Endothelial cell of umbilical vein (primary cell): ENCODE measurements at regions not wholly inside any gene's neighbourhood (a gene's known extent, or its start where the extent isn't known, plus 50 kb on each side); places are given as distances from the start of the nearest gene placed in this dataset.

Experiments
- BruUV-seq: library from RNA; stranded (reverse); fragments of 400-500 nt; replicated peaks from 2 replicates; lab custom pipeline; 2021; lab: Mats Ljungman, UMichigan
- CTCF ChIA-PET: fragments of 300-600, 350-600 bp; sonication (Branson Sonifier 250); formaldehyde crosslinking; loops from one replicate; lab custom pipeline; 2021; ENCODE audit warnings: antibody characterized with exemption, inconsistent platforms; lab: Charles Lee
- POLR2A ChIA-PET: fragments of 300-600, 350-600 bp; sonication (Branson Sonifier 250); formaldehyde crosslinking; loops from one replicate; lab custom pipeline; 2021; ENCODE audit warnings: antibody characterized with exemption, inconsistent platforms; lab: Charles Lee
- DNase-seq: peaks from one replicate; pipeline ENCODE4 v3.0.0-alpha.2; 2011; ENCODE audit warnings: low read depth, low spot score
- FAIRE-seq: peaks from 2 replicates; lab custom pipeline; 2011; peaks lifted over from hg19 to GRCh38; lab: Jason Lieb, UNC
- H2AFZ ChIP-seq: 2 replicates; pipeline ENCODE4 v1.6.0; 2012; ENCODE audit warnings: low read depth, low read length, control low read depth, inconsistent platforms
- H3K27ac ChIP-seq: 2 replicates; pipeline ENCODE4 v1.5.1; 2011; ENCODE audit warnings: low read depth, mild to moderate bottlenecking, control low read depth, low read length, moderate library complexity; ENCODE audit not compliant: insufficient read depth
- H3K27me3 ChIP-seq, 2 experiments: 2 replicates each; pipeline versions ENCODE4 v1.6.0 to v1.6.1; 2011; ENCODE audit warnings: low read length in 2 of 2, mixed read lengths in 1 of 2; ENCODE audit not compliant: control insufficient read depth in 2 of 2, insufficient read depth in 2 of 2
- H3K36me3 ChIP-seq, 2 experiments: 2 replicates in 1 of 2; 3 replicates in 1 of 2; pipeline ENCODE4 v1.5.1; 2011; ENCODE audit warnings: low read length in 2 of 2, mild to moderate bottlenecking in 1 of 2, moderate library complexity in 1 of 2; ENCODE audit not compliant: control insufficient read depth in 2 of 2, insufficient read depth in 2 of 2; ENCODE audit errors: extremely low read depth in 1 of 2
- H3K4me1 ChIP-seq: 3 replicates; pipeline ENCODE4 v1.5.1; 2011; ENCODE audit warnings: mild to moderate bottlenecking, low read length; ENCODE audit not compliant: control insufficient read depth, insufficient read depth; ENCODE audit errors: extremely low read depth
- H3K4me2 ChIP-seq: 2 replicates; pipeline ENCODE4 v1.6.1; 2011; ENCODE audit warnings: low read length, control low read depth, mixed read lengths; ENCODE audit not compliant: insufficient read depth
- H3K4me3 ChIP-seq, 3 experiments: fragments of 200-600 bp in 1 of 3; sonication (generic), shearing (Covaris generic) in 1 of 3; replicated peaks in 1 of 3; 2 replicates each; pipeline ENCODE4 v1.5.1; 2011 to 2016; ENCODE audit warnings: control low read depth in 3 of 3, low read length in 3 of 3, mild to moderate bottlenecking in 2 of 3, inconsistent platforms in 1 of 3, low read depth in 1 of 3, moderate library complexity in 1 of 3; ENCODE audit not compliant: insufficient read depth in 1 of 3
- H3K79me2 ChIP-seq: 2 replicates; pipeline ENCODE4 v1.6.0; 2012; ENCODE audit warnings: low read length, inconsistent platforms; ENCODE audit not compliant: control insufficient read depth, insufficient read depth
- H3K9ac ChIP-seq: replicated peaks from 2 replicates; pipeline ENCODE3; 2011; ENCODE audit warnings: low read length, control low read depth; ENCODE audit not compliant: insufficient read depth; ENCODE audit errors: extremely low read depth
- H3K9me1 ChIP-seq: replicated peaks from 3 replicates; pipeline ENCODE4 v1.6.0; 2011; ENCODE audit warnings: mild to moderate bottlenecking, low read length; ENCODE audit not compliant: control insufficient read depth, insufficient read depth; ENCODE audit errors: extremely low read depth
- H3K9me3 ChIP-seq: replicated peaks from 2 replicates; pipeline ENCODE4 v1.5.1; 2012; ENCODE audit warnings: low read length, inconsistent platforms; ENCODE audit not compliant: control insufficient read depth, insufficient read depth
- H4K20me1 ChIP-seq: replicated peaks from 2 replicates; pipeline ENCODE3; 2011; ENCODE audit warnings: mild to moderate bottlenecking, low read length; ENCODE audit not compliant: control insufficient read depth, insufficient read depth; ENCODE audit errors: extremely low read depth
- CTCF ChIP-seq, 2 donors: IDR thresholded peaks; 1 replicate in 1 of 2; 2 replicates in 1 of 2; pipeline ENCODE4 v1.5.1; 2011; ENCODE audit warnings: low read length in 2 of 2, mild to moderate bottlenecking in 2 of 2, moderate library complexity in 2 of 2, control low read depth in 1 of 2, inconsistent platforms in 1 of 2, low read depth in 1 of 2; ENCODE audit not compliant: insufficient read depth in 1 of 2; ENCODE audit errors: extremely low read depth in 1 of 2
- EZH2 ChIP-seq: IDR thresholded peaks from 2 replicates; pipeline ENCODE4 v1.6.1; 2012; ENCODE audit warnings: borderline replicate concordance, low read depth, mild to moderate bottlenecking, moderate library complexity, low read length, inconsistent platforms; ENCODE audit not compliant: severe bottlenecking
- FOS ChIP-seq: IDR thresholded peaks from 2 replicates; pipeline ENCODE4 v1.6.1; 2011; ENCODE audit warnings: mild to moderate bottlenecking, low read length, moderate library complexity, borderline replicate concordance; ENCODE audit not compliant: insufficient read depth
- GATA2 ChIP-seq: IDR thresholded peaks from 2 replicates; pipeline ENCODE4 v1.7.0; 2011; ENCODE audit warnings: low read depth, mild to moderate bottlenecking, moderate library complexity, mixed read lengths, low read length; ENCODE audit not compliant: insufficient read length, insufficient read depth
- JUN ChIP-seq: IDR thresholded peaks from 2 replicates; pipeline ENCODE4 v1.6.1; 2011; ENCODE audit warnings: borderline replicate concordance, low read depth; ENCODE audit not compliant: insufficient read length, insufficient read depth
- MAX ChIP-seq: IDR thresholded peaks from 2 replicates; pipeline ENCODE4 v1.6.1; 2011; ENCODE audit not compliant: insufficient read depth, insufficient read length
- MYC ChIP-seq: IDR thresholded peaks from one replicate; pipeline ENCODE4 v1.6.1; 2011; ENCODE audit warnings: mild to moderate bottlenecking, low read depth, low read length
- POLR2A ChIP-seq: IDR thresholded peaks from 2 replicates; pipeline ENCODE4 v1.6.1; 2012; ENCODE audit warnings: low read depth, mild to moderate bottlenecking, control low read depth, low read length
- POLR2AphosphoS5 ChIP-seq: IDR thresholded peaks from 2 replicates; pipeline ENCODE4 v1.6.1; 2012; ENCODE audit warnings: low read depth, mild to moderate bottlenecking, control low read depth, low read length, moderate library complexity; ENCODE audit not compliant: insufficient read depth
- dilution Hi-C: fragments of 300-500 bp; cut with MboI; formaldehyde crosslinking; loops from one replicate; pipeline ENCODE4 v1.15.0; 2019; ENCODE audit warnings: low sequenced_read_pairs; ENCODE audit not compliant: extremely low pct_ligation_motif_present
- intact Hi-C: fragments of 100-400 bp; cut with micrococcal nuclease; formaldehyde crosslinking; loops from one replicate; pipeline ENCODE4 v1.10.0; 2022

- H3K4me1 ChIP-seq: no peaks in the 10 kb centered on the region
- dilution Hi-C loops (no loop called here), intact Hi-C loops (no loop called here)
- BruUV-seq: no TSS peak
- H3K36me3 ChIP-seq: no peaks in the 10 kb centered on the region
- TF ChIP-seq MYC (no peak), POLR2A (no peak), JUN (no peak), EZH2 (no peak), POLR2AphosphoS5 (no peak), CTCF (IDR thresholded peaks at IDR 0.05; ENCODE audit: extremely low read depth in 1 of 2, insufficient read depth in 1 of 2, low read depth in 1 of 2, low read length in 2 of 2) (no peak), FOS (no peak), MAX (no peak), GATA2 (no peak)
- DNase-seq (no peak), FAIRE-seq (no peak)
- H3K79me2 ChIP-seq: no peaks in the 10 kb centered on the region
- H2AFZ ChIP-seq: no peak overlapping the region
- H3K4me2 ChIP-seq: no peak overlapping the region
- POLR2A ChIA-PET: no interaction called here
- H3K9ac ChIP-seq: no peak overlapping the region
- H3K27ac ChIP-seq: no peak overlapping the region
- H4K20me1 ChIP-seq: no peaks in the 10 kb centered on the region
- H3K4me3 ChIP-seq: no peak overlapping the region
- H3K9me1 ChIP-seq: no peaks in the 10 kb centered on the region
- peaks cover 2 to 4% of the 10 kb centered on the region in 2 experiments for H3K27me3 ChIP-seq
- CTCF ChIA-PET: interaction anchor here (1.8 kb wide), 1 partner anchor 248 kb away, joined by 6 read pairs; no protein-coding TSS in a partner anchor
- H3K9me3 ChIP-seq: no peaks in the 10 kb centered on the region
Measured at GRCh38 chr20:43832096-43832816, 82.4 kb upstream of the TOX2 start.
